CD1c-positive myeloid dendritic cell (primary cell): ENCODE measurements at regions not wholly inside any gene's neighbourhood (a gene's known extent, or its start where the extent isn't known, plus 50 kb on each side); places are given as distances from the start of the nearest gene placed in this dataset.

Experiments used
- DNase-seq: peaks from one replicate; pipeline ENCODE4 v3.0.0-alpha.2; 2016; ENCODE audit errors: extremely low spot score

DNA sequence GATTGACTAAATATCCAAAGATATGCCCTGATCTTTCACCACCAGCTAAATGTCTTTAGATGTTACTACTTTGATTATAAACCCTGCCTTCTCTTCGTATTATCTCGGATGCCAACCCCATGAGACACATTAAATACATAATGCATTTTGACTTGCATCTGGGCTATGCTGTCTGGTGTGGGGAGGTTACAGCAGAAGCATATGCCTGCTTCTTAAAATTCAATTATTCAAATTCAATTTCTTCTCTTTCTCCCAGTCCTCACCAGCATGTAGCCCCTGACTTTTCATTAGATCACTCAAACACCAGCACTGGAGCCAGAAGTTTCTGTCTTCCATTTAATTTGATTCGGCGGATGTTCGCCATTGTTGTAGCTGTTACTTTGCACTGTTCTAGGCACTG is 360.7 kb upstream of the CAMK1G start:
- DNase-seq: no peak

- no peak for DNase-seq
Observed at GRCh38 chr1:209223791-209224190, 359.7 kb upstream of the CAMK1G start.

DNA sequence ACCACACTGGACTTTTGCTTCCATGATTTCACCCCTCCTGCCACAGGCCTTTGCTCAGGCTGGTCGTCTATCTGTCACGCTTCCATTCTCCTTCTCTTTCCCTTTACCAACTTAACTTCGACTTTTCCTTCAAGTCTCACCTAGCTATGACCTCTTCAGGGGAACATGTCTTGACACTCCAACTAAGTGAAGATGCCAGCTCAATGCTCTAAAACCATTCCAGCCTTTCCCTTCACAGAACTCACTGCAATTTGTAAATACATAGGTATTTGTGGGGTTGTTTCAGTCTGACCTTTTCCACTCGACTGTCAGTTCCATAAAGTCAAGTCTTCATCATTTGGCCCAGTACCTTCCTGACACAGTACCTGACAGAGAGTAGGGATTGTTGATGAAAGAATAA is 358.6 kb upstream of the CAMK1G start:
- DNase-seq: no peak

DNA sequence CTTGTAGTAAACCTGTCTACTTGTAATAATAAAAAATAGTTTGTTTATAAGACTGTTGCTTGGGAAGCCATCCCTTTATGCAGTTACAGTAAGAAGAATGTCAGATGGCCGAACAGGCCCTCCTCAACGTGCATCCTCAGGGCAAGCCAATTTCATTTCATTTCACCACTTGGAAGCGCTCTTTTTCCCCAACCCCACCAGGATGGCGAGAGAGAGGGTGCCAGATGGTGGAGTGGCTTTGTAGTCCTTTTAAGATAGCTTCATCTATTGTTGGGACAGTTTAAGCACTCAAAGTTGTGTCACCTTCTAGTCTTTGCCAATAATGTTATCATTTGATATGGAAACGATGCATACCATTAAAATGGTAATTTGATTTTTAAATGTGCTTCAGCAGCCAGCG is 356.3 kb upstream of the CAMK1G start:
- no peak for DNase-seq

GRCh38 chr1:209227941-209228340 is 355.6 kb upstream of the CAMK1G start:
- no peak for DNase-seq

GRCh38 chr1:209229494-209230061 is 353.9 kb upstream of the CAMK1G start:
- DNase-seq: no peak

- no peak for DNase-seq
Observed at GRCh38 chr1:209230314-209230713, 353.2 kb upstream of the CAMK1G start.

DNA sequence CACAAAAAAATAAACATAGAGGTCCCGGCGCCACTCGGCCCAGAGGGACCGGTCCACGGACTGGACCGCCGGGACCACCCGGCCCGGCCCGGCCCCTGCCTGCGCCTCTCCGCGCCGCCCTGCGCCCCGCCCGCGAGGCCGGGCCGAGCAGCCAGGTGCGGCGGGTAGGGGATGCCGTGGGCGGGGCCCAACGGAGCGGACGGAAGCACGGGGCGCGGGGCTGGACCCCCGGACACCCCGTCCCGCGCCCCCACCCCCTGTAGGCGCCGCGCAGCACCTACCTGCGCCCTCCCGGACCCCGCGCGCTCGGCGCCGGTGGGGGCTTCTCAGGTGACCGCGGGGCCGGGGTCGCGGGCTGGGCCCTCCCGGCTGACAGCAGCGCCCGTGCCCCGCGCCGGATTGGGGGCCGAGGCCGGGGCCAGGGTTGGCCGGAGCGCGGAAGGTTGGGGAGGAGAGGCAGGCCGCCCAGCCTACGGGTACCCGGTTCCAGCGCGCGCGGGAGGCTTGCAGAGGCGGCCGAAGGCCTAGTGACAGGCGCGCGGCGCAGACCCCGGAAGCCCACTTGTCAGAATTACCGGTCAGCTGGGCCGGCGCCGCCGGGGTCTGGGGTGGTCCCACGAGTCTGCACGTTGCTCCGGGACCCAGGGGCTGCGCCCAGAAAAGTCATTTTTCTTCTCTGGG is 351.9 kb upstream of the CAMK1G start:
- DNase-seq: no peak

DNA sequence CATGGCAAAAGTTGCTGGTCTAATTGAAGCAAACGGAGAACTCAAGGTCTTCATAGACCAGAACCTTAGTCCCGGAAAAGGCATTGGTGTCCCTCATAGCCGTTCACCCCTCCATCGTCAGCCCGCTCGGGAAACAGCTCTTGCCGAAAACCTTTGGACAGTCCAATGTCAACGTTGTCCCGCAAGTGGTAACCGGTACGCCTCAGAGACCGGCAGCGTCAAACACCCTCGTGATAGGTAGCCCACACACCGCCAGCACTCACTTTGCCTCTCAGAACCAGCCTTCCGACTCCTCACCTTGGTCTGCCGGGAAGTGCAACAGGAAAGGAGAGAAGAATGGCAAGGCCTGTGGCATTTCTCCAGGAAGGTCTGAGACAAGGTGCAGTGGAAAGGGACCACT is 351.3 kb upstream of the CAMK1G start:
- DNase-seq: no peak

- no peak for DNase-seq
Observed at GRCh38 chr1:209232759-209233158, 350.8 kb upstream of the CAMK1G start.

DNA sequence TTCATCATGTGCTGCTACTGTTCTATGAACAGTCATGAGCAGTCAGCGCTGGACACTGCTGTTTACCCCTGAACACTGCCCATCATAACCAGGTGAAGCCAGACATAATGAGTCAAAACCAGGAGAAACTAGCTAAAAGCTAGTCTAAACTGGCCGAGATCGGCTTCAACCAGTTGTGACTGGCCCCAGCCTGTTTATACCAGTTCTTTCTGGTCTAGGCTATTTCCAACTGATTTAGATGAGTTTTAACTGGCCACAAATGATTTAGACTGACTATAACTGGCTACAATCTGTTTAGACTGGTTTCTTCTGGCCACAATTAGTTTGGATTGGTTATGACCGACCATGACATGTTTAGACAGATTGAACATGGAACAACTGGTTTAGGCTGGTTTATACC is 348.3 kb upstream of the CAMK1G start:
- no peak for DNase-seq

DNA sequence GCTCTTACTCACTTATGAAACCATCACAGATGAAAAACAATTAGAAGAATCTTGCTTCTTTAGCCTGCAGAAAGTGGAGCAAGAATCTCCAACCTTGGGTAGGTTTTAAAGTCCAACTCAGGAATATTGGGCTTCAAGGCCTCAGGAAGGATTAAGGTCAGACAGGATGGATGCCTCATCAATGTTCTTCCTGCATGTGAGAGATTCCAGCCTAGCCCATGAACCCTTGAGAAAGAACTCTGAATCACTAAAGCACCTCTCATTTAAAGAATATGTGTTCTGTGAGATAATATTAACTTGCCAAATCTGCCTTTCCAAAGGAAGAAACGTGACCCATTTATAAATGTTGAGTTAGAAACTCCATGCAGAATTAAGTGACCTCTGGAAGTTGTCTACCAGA is 345.2 kb upstream of the CAMK1G start:
- no peak for DNase-seq

DNA sequence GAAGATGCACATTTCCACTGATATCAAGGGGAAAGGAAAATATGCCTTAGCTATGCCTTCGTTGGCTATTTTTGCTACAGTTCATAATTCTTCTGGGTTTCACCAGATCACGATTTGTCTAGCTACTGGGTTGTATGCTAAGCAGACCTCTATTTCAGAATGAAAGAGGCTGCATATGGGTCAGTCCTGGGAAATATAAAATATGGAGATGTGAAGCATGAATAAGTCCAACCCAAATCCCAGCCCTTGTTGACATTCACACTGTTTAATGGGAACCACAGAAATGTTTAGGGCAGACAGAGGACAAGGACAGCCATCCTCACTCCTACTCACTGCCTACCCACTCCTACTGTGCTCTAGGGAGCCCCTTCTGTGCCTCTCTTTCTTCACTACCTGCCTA is 343.2 kb upstream of the CAMK1G start:
- DNase-seq: no peak

GRCh38 chr1:209241487-209241886 is 342.0 kb upstream of the CAMK1G start:
- DNase-seq: no peak

- DNase-seq: peak; percentile 54
Observed at GRCh38 chr1:209248649-209249279, 334.8 kb upstream of the CAMK1G start.

DNA sequence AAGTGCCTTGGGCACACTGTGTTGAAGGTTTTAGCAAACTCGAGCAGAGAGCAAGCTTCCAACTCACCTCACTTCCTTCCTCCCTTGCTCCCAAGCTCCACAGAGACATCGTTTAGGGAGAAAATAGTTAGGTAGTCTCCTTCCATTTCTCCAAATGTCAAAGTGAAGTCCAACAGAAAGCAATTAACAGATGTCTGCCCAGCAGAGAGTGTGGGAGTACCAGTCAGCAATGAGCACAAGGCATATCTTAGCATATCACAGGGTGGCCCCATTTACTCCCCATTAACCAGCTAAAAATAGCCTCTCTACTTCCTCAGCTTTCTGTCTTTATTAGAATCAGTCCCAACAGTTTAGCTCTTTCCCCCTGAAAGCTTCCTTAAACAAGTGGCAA is 334.2 kb upstream of the CAMK1G start:
- DNase-seq: no peak

GRCh38 chr1:209249785-209250440 is 333.6 kb upstream of the CAMK1G start:
- no peak for DNase-seq

GRCh38 chr1:209250861-209251636 is 332.5 kb upstream of the CAMK1G start:
- DNase-seq: no peak

DNA sequence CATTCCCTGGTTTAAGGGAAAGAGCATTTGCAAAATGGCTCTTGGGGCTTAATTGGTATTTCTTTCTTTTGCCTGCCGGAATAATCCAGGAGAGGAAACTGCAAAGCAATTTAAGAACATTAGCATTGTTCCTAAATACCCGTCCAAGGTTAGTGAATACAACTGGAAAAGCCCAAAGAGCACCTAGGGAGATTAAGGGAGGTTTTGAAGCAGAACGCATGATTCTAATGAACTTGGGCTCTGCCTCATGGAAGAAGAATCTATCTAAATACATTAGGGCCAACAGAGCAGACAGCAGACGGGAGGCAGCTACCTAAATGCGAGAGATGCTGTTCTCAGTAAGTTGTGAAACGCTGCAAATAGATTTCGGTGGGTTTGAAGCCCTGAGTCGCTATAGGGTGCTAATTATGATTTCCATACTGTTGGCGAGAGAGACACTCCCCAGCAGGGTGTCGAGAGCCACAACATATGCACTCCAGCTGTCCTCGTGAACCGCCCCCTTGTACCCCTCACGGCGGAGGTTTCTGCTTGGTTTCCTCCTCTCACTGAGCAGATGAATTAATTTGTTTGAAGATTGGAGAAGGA is 326.7 kb upstream of the CAMK1G start:
- DNase-seq: no peak

GRCh38 chr1:209257454-209257853 is 326.1 kb upstream of the CAMK1G start:
- no peak for DNase-seq

GRCh38 chr1:209260136-209260535 is 323.4 kb upstream of the CAMK1G start:
- no peak for DNase-seq

GRCh38 chr1:209262631-209263030 is 320.9 kb upstream of the CAMK1G start:
- DNase-seq: no peak
